ENCODE measurements at regions not wholly inside any gene's neighbourhood (a gene's known extent, or its start where the extent isn't known, plus 50 kb on each side); places are given as distances from the start of the nearest gene placed in this dataset.

DNA sequence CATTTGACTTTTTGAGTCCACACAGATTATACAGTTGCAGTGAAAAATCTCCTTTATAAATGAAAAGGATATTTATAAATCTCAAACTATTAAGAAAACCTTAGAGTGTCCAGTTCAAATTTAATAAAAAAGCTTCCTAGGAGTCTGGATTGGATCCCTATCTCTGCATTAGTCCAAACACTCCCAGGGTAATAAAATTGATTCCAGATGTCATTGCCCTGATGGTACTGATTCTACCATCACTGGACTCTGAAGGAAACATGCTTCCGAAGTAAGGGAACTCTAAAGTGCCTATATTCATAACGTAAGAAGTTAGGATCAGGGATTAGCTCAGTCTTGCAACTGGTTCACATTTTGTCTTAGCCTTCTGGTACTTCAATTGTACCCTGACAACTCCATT lies 1325.1 kb upstream of the MAP3K7 start:
- no peak for FAIRE-seq
- H3K36me3 ChIP-seq (ENCODE audit: control insufficient read depth in 2 of 4, insufficient read depth in 4 of 4, low read length in 3 of 4), result no peaks in the 10 kb centered on the region
- TF ChIP-seq, protein P1, sequence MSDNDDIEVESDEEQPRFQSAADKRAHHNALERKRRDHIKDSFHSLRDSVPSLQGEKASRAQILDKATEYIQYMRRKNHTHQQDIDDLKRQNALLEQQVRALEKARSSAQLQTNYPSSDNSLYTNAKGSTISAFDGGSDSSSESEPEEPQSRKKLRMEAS (IDR thresholded peaks at IDR 0.05), result no peak
- TF ChIP-seq HDAC2 (IDR thresholded peaks at IDR 0.05; ENCODE audit: borderline replicate concordance in 1 of 2, low read depth in 2 of 2, low read length in 2 of 2) (no peak), CHD2 (IDR thresholded peaks at IDR 0.05; ENCODE audit: low read length) (no peak), RAD21 (IDR thresholded peaks at IDR 0.05 in 1 of 2, conservative IDR thresholded peaks at IDR 0.05 in 1 of 2; ENCODE audit: low read depth in 2 of 2, low read length in 2 of 2) (no peak), EZH2 (IDR thresholded peaks at IDR 0.05; ENCODE audit: low read depth, low read length, severe bottlenecking) (no peak)

More for the DNA sequence above, 1325.1 kb upstream of the MAP3K7 start:
- ChIA-PET CTCF (ENCODE audit: partially characterized antibody) (no interaction called here), POLR2A (ENCODE audit: partially characterized antibody) (interaction anchor here (0.6 kb wide), 1 partner anchor 147 kb away, joined by 3 read pairs; no protein-coding TSS in a partner anchor)
- H3K79me2 ChIP-seq (ENCODE audit: control insufficient read depth in 1 of 2, insufficient read depth in 2 of 2, low read length in 2 of 2), result no peaks in the 10 kb centered on the region
- no peak overlapping the region for H2BK12ac ChIP-seq (ENCODE audit: low read depth, low read length)
- H3K23me2 ChIP-seq (ENCODE audit: low read depth, low read length), result no peaks in the 10 kb centered on the region
- no peak overlapping the region for H2BK5ac ChIP-seq (ENCODE audit: low read depth, low read length)
- no peak overlapping the region for H2BK15ac ChIP-seq (ENCODE audit: low read length)
- H3K27me3 ChIP-seq (replicated peaks in 1 of 4; ENCODE audit: control insufficient read depth in 3 of 4, extremely low read depth in 1 of 4, insufficient read depth in 3 of 4, low read length in 3 of 4), result no peaks in the 10 kb centered on the region
- H3K4me1 ChIP-seq (replicated peaks in 1 of 4; ENCODE audit: control insufficient read depth in 3 of 4, insufficient read depth in 4 of 4, low read length in 3 of 4), result no peaks in the 10 kb centered on the region
- H3K9ac ChIP-seq (replicated peaks in 1 of 4; ENCODE audit: extremely low read depth in 1 of 4, low read depth in 3 of 4, low read length in 3 of 4), result no peak overlapping the region
- no peaks in the 10 kb centered on the region for H3K79me1 ChIP-seq (ENCODE audit: low read depth, low read length)
- H3K27ac ChIP-seq (ENCODE audit: low read depth, low read length), result no peak overlapping the region
- no peak overlapping the region for H3K23ac ChIP-seq (ENCODE audit: insufficient read length)
- no peaks in the 10 kb centered on the region for H4K20me1 ChIP-seq (replicated peaks in 1 of 2; ENCODE audit: control insufficient read depth in 1 of 2, insufficient read depth in 2 of 2, low read length in 2 of 2)
- H2BK20ac ChIP-seq (ENCODE audit: low read length), result no peak overlapping the region
- no peak overlapping the region for H4K8ac ChIP-seq (ENCODE audit: extremely low read depth, insufficient read depth, low read length)
- no peak overlapping the region for H3K4me2 ChIP-seq (ENCODE audit: insufficient read depth in 1 of 2, low read depth in 2 of 2, low read length in 2 of 2)
- no peak for DNase-seq (ENCODE audit: low read depth in 1 of 2, low spot score in 2 of 2)
- H4K5ac ChIP-seq (ENCODE audit: insufficient read length, low read depth, low read length), result no peak overlapping the region
- H4K91ac ChIP-seq (replicated peaks; ENCODE audit: insufficient read length, low read length), result no peak overlapping the region
- H3K56ac ChIP-seq (replicated peaks; ENCODE audit: insufficient read length, low read depth, low read length), result no peak overlapping the region
- no peak overlapping the region for H3K4ac ChIP-seq (replicated peaks; ENCODE audit: insufficient read length, low read depth, low read length)
- no peak overlapping the region for H3K4me3 ChIP-seq (ENCODE audit: extremely low read depth in 1 of 4, insufficient read depth in 2 of 4, low read depth in 3 of 4, low read length in 4 of 4)
- no peak overlapping the region for H2AK5ac ChIP-seq (ENCODE audit: low read depth, low read length)
- H3K9me3 ChIP-seq (ENCODE audit: insufficient read depth in 2 of 2, low read depth in 1 of 2, low read length in 1 of 2), result no peaks in the 10 kb centered on the region
- no peak overlapping the region for H3K14ac ChIP-seq (ENCODE audit: insufficient read length)
- 98% methylated on average over 2 of the region's 2 CpGs; no CpG with 5 or more reads in 1 of the 2 experiments for WGBS, 2 experiments (ENCODE audit: extremely low coverage in 1 of 2, insufficient coverage in 1 of 2, insufficient read length in 1 of 2, insufficient replicate concordance in 2 of 2, low coverage in 1 of 2, low lambda C conversion rate in 2 of 2, missing lambda C conversion rate in 1 of 2)
- no peak overlapping the region for H3K18ac ChIP-seq (ENCODE audit: extremely low read depth, low read length)
- no peak overlapping the region for H2BK120ac ChIP-seq (replicated peaks; ENCODE audit: low read depth, low read length)
- H2AFZ ChIP-seq (ENCODE audit: low read length), result no peak overlapping the region

All from H1 (cell line).